Upper lobe of left lung (tissue), 4 donors: ENCODE measurements at regions not wholly inside any gene's neighbourhood (a gene's known extent, or its start where the extent isn't known, plus 50 kb on each side); places are given as distances from the start of the nearest gene placed in this dataset.

Experiments used
- EP300 ChIP-seq, 4 donors: sonication (generic); formaldehyde crosslinking; IDR thresholded peaks; one replicate each; pipeline ENCODE4 v1.5.1; 2017; ENCODE audit warnings: antibody characterized with exemption in 4 of 4, control low read depth in 2 of 4
- TF ChIP-seq, protein P1 (sequence below), 6 experiments: fragments of 450-650 bp in 4 of 6; fragments of 200-600 bp in 2 of 6; sonication (generic) in 2 of 6; IDR thresholded peaks; one replicate each; pipeline ENCODE4 v1.5.1; 2016 to 2019; ENCODE audit warnings: antibody characterized with exemption in 6 of 6

DNA sequence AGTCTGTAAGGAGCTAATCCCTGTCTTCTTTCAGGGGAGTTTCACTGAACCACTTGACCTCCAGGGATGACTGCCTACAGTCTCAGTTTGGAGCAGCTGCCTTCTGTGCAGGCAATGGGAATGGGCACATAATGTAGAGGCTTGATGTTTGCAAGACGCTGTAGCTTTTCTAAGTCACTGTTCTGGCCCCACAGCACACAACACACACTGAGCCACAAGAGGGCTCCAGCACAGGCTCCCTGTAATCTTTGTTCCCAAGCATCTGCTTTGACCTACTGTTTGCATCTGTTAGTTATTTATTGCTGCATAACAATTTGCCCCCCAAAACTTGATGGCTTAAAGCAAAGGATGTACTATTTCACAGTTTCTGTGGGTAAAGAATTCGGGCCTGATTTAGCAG is 419.0 kb upstream of the ASIC2 start:
- TF ChIP-seq, protein P1, sequence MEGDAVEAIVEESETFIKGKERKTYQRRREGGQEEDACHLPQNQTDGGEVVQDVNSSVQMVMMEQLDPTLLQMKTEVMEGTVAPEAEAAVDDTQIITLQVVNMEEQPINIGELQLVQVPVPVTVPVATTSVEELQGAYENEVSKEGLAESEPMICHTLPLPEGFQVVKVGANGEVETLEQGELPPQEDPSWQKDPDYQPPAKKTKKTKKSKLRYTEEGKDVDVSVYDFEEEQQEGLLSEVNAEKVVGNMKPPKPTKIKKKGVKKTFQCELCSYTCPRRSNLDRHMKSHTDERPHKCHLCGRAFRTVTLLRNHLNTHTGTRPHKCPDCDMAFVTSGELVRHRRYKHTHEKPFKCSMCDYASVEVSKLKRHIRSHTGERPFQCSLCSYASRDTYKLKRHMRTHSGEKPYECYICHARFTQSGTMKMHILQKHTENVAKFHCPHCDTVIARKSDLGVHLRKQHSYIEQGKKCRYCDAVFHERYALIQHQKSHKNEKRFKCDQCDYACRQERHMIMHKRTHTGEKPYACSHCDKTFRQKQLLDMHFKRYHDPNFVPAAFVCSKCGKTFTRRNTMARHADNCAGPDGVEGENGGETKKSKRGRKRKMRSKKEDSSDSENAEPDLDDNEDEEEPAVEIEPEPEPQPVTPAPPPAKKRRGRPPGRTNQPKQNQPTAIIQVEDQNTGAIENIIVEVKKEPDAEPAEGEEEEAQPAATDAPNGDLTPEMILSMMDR (IDR thresholded peaks at IDR 0.05) = no peak
- no peak for TF ChIP-seq EP300 (IDR thresholded peaks at IDR 0.05)
